Right lobe of liver (tissue), 6 donors: ENCODE measurements at regions not wholly inside any gene's neighbourhood (a gene's known extent, or its start where the extent isn't known, plus 50 kb on each side); places are given as distances from the start of the nearest gene placed in this dataset.

ENCODE experiments used
- ATAC-seq, 4 donors: fragments of 200-7000 bp; cut with Tn5 transposase; one replicate each; pipeline ENCODE4 v1.9.1; 2020; ENCODE audit warnings: mild to moderate bottlenecking in 4 of 4, moderate library complexity in 4 of 4
- DNase-seq, 3 donors: peaks; one replicate each; pipeline ENCODE4 v3.0.0-alpha.2; 2020
- H3K27ac ChIP-seq, 3 donors: fragments of 200-600 bp; one replicate each; pipeline ENCODE4 v1.8.0; 2022
- H3K27me3 ChIP-seq, 2 donors: fragments of 200-600 bp; one replicate each; pipeline ENCODE4 v1.8.0; 2022
- H3K36me3 ChIP-seq, 4 donors: fragments of 200-600 bp; sonication (generic) in 1 of 4; one replicate each; pipeline versions ENCODE4 v1.5.1 to v1.8.0; 2017 to 2022; ENCODE audit warnings: control low read depth in 1 of 4
- H3K4me1 ChIP-seq, 4 donors: fragments of 200-600 bp; sonication (generic) in 1 of 4; one replicate each; pipeline versions ENCODE4 v1.5.1 to v1.8.0; 2017 to 2022; ENCODE audit warnings: control low read depth in 1 of 4
- H3K4me3 ChIP-seq, 3 donors: fragments of 200-600 bp; one replicate each; pipeline ENCODE4 v1.8.0; 2022
- H3K9me3 ChIP-seq, 4 donors: fragments of 200-600 bp; sonication (generic) in 1 of 4; one replicate each; pipeline versions ENCODE4 v1.5.1 to v1.8.0; 2017 to 2022; ENCODE audit warnings: control low read depth in 1 of 4
- CTCF ChIP-seq, 4 donors: fragments of 200-600 bp in 3 of 4; fragments of 450-650 bp in 1 of 4; IDR thresholded peaks; one replicate each; pipeline versions ENCODE4 v1.5.1 to v1.8.0; 2016 to 2022; ENCODE audit warnings: antibody characterized with exemption in 4 of 4, mild to moderate bottlenecking in 2 of 4
- POLR2A ChIP-seq: fragments of 450-650 bp; IDR thresholded peaks from one replicate; pipeline ENCODE4 v1.6.1; 2017; ENCODE audit warnings: antibody characterized with exemption, mild to moderate bottlenecking
- WGBS: methylation state at CpG from one replicate; pipeline ENCODE4 v1.1.6; 2018; ENCODE audit warnings: low coverage, low lambda C conversion rate; ENCODE audit not compliant: insufficient coverage; ENCODE audit errors: missing lambda C conversion rate; 5-methylcytosine and 5-hydroxymethylcytosine counted together
- intact Hi-C, 2 donors: fragments of 100-400 bp; cut with DNase I; formaldehyde crosslinking; loops; one replicate each; pipeline versions ENCODE4 v1.11.2 to v1.14.1; 2022
- donor health status: DM: no; HTN: yes; CAD: no.
- donor health status: DM: no; HTN: no; CAD: no.
- donor health status: DM: no; HTN: no; CAD: no.
- donor health status: DM: no; HTN: yes; CAD: no.
- donor health status: DM: no; HTN: yes; CAD: no.

DNA sequence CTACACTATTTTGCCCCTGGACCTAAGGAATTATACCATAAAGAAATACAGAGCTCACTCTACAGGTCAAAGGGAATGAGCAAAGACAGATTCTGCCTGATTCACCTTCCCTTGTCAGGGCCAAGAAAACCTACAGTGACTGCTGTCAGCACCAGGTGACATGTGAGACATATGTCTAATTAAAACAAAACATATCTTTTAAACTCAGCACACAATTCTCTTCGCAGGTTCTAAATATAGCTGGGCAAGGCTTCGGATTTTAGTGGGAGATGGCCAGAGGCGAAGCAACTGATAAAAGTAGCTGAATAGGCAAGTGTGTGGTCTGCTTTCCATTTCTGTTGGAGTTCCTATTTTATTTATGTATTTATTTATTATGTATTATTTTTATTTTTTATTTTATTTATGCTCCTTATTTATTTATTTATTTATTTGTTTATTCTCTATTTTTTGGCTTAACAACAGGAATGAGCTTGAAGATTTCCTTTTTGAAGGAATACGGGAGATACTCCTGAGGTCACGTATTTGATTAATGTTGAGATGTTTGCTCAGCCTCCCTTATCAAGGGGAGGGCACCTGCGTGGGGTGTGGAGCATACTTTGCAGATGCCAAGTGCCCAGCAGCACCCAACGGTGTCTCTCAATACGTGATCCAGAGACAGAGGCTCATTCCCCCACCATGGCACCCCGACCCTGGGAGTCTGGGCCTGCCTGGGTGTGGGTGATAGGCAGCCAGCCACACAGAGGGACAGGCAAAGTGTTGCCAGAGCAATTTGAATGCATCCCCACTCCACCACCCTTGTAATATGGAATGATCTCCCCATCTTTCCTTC lies 141.8 kb downstream of the RNF152 start:
- intact Hi-C loops, result no loop called here
- Histone ChIP-seq H3K36me3 (no peaks in the 10 kb centered on the region), H3K4me1 (peaks cover 0 to 9% (median 4%) of the 10 kb centered on the region in 4 donors), H3K9me3 (no peaks in the 10 kb centered on the region), H3K4me3 (no peak overlapping the region), H3K27me3 (no peaks in the 10 kb centered on the region), H3K27ac (no peak overlapping the region)
- no peak for TF ChIP-seq POLR2A
- TF ChIP-seq CTCF (IDR thresholded peaks at IDR 0.05), result no peak
- 75% methylated on average over 7 of the region's 9 CpGs for whole genome bisulfite sequencing
- no peak for DNase-seq
- ATAC-seq, result no peak

- WGBS, result 90% methylated on average over 4 of the region's 4 CpGs
- no peak for TF ChIP-seq POLR2A
- no peak for TF ChIP-seq CTCF (IDR thresholded peaks at IDR 0.05)
- Histone ChIP-seq H3K36me3 (no peaks in the 10 kb centered on the region), H3K27me3 (no peaks in the 10 kb centered on the region), H3K27ac (no peak overlapping the region), H3K4me3 (no peak overlapping the region), H3K4me1 (peaks cover 0 to 13% (median 4%) of the 10 kb centered on the region in 4 donors), H3K9me3 (no peaks in the 10 kb centered on the region)
- intact Hi-C loops, result no loop called here
- no peak for DNase-seq
- ATAC-seq, result no peak
Measured at GRCh38 chr18:61749546-61749945, 143.3 kb downstream of the RNF152 start.

- Histone ChIP-seq H3K27ac (no peak overlapping the region), H3K4me1 (peaks cover 0 to 10% (median 2%) of the 10 kb centered on the region in 4 donors), H3K9me3 (no peaks in the 10 kb centered on the region), H3K4me3 (no peak overlapping the region), H3K36me3 (no peaks in the 10 kb centered on the region), H3K27me3 (no peaks in the 10 kb centered on the region)
- 65% methylated on average over 6 of the region's 6 CpGs for WGBS
- ATAC-seq, result no peak
- DNase-seq, result no peak
- TF ChIP-seq CTCF (IDR thresholded peaks at IDR 0.05) (no peak), POLR2A (no peak)
- intact Hi-C loops, result no loop called here
Measured at GRCh38 chr18:61749031-61749430, 143.8 kb downstream of the RNF152 start.

- TF ChIP-seq CTCF (IDR thresholded peaks at IDR 0.05) (no peak), POLR2A (no peak)
- Histone ChIP-seq H3K4me1 (peaks cover 0 to 3% (median 0%) of the 10 kb centered on the region in 4 donors), H3K36me3 (no peaks in the 10 kb centered on the region), H3K4me3 (no peak overlapping the region), H3K27ac (no peak overlapping the region), H3K9me3 (no peaks in the 10 kb centered on the region), H3K27me3 (no peaks in the 10 kb centered on the region)
- intact Hi-C loops, result no loop called here
- no peak for ATAC-seq
- no peak for DNase-seq
- WGBS, result 68% methylated on average over 10 of the region's 10 CpGs
Measured at GRCh38 chr18:61748004-61748403, 144.8 kb downstream of the RNF152 start.
